GM12873 (cell line): ENCODE measurements at regions not wholly inside any gene's neighbourhood (a gene's known extent, or its start where the extent isn't known, plus 50 kb on each side); places are given as distances from the start of the nearest gene placed in this dataset.

ENCODE experiments used
- TF ChIP-seq, protein P1 (sequence below): IDR thresholded peaks from 2 replicates; pipeline ENCODE4 v1.5.1; 2012; ENCODE audit warnings: low read depth, mild to moderate bottlenecking, moderate library complexity, low read length, control low read depth; ENCODE audit not compliant: insufficient read depth; ENCODE audit errors: missing control alignments

DNA sequence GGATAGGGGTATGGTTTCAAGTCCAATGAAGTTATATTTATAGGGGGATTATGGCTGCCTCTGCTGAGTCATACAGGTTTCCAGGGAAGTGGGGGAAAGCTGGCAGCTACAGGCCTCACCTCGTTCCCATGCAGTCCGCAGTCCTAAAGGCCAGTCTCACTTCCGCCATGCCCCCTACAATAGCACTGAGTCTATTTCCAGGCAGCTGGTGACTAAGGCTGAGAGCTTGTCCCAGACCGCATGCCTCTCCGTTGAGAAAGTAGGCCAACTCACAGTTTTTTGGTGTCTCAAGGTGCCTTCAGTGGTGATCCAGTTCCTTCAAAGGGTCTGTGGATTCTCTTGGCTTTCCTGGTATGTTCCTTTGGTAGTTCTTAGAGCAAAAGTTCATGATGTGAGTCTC lies 203.9 kb upstream of the GLI3 start:
- TF ChIP-seq, protein P1, sequence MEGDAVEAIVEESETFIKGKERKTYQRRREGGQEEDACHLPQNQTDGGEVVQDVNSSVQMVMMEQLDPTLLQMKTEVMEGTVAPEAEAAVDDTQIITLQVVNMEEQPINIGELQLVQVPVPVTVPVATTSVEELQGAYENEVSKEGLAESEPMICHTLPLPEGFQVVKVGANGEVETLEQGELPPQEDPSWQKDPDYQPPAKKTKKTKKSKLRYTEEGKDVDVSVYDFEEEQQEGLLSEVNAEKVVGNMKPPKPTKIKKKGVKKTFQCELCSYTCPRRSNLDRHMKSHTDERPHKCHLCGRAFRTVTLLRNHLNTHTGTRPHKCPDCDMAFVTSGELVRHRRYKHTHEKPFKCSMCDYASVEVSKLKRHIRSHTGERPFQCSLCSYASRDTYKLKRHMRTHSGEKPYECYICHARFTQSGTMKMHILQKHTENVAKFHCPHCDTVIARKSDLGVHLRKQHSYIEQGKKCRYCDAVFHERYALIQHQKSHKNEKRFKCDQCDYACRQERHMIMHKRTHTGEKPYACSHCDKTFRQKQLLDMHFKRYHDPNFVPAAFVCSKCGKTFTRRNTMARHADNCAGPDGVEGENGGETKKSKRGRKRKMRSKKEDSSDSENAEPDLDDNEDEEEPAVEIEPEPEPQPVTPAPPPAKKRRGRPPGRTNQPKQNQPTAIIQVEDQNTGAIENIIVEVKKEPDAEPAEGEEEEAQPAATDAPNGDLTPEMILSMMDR: no peak

DNA sequence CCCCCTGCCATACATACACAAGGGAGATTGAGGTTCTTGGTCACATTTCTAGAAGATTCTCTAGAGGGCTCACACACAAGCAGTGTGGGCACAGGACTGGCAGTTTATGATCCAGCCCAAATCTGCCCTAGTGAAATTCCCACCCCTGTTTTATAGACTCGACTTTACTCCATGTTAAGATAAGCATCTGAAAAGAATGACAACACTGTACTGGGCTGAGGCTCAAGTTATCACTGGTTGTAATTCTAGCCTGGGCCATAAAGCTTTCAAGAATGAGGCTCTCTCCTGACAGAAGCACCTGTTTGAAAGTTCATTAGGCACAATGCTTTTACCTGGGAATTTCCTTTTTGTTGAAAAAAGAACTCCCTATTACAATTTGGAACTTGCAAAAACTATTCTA lies 195.6 kb upstream of the GLI3 start:
- TF ChIP-seq, protein P1: no peak

DNA sequence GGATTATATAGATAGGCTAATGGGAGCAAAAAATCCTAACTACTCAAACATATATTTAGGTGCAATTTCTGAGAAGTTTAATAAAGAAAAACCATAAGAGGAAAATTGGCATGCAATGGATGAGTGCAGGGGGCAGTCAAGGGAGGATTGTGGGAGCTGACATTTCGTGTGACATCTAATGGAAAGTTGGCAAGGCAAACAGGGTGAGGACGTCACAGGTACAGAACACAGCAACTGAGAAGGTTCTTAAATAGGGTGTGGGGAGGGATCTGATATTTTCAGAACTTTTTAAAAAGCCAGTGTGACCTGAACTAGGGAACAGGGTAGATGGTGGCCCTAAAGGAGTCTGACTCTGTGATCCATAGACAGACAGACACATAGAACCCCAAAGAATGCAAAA lies 194.9 kb upstream of the GLI3 start:
- TF ChIP-seq, protein P1: no peak

- TF ChIP-seq, protein P1: no peak
These were observed 192.3 kb upstream of the GLI3 start for GRCh38 chr7:42429339-42429738.

DNA sequence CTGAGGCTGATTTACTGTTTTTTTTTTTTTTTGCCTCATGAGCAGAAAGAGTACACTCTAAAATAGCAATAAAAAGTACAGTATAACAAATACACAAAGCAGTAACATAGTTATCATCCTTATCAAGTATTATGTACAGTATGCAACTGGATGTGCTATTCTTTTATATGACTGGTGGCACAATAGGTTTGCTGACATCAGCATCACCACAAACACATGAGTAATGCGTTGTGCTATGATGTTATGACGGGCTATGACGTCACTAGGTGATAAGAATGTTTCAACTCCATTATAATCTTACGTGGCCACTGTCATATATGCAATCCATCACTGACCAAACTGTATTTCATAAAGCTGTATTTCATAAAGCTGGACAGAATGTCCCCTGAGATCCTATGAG lies 189.2 kb upstream of the GLI3 start:
- TF ChIP-seq, protein P1: no peak

GRCh38 chr7:42414941-42415505 lies 178.0 kb upstream of the GLI3 start:
- TF ChIP-seq, protein P1: no peak

DNA sequence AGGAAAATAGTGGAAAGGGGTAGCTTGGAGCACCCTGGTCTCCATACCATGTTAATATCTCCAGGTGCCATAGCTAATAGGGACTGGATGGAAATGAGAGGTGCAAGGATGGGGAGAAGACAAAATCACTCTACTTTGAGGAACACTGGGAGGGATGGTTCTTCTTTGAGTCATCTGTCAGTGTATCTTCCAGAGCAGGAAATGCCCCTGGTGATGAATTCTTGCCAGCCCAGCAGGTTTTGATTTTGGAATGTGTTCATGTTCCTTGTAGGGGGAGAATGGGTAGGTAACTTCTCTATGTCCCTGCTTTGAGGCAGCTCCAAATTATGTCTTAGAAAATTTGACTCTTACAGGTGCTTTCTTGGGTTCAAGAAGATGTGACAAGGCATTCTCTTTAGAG lies 177.0 kb upstream of the GLI3 start:
- TF ChIP-seq, protein P1: no peak

DNA sequence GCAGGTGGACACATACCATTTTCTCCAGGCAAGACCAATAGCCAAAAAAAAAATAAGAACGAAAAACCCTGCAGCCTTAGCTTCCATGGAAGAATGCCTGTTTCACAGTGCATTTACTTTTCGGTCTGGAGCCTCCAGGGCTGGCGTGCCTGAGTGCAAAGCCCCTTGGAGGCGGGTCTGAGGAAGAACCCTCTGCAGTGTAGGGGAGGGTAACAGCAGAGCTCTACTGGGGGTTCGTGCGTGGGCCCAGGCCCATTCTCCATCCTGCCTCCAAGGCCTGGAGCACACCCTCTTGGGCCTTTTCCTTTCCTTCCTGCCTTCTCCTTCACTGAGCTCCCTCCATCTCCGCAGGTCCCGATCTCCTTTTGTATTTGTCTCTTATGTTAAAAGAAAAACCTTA lies 172.3 kb upstream of the GLI3 start:
- TF ChIP-seq, protein P1: no peak
